GM18511 (cell line): ENCODE measurements at regions not wholly inside any gene's neighbourhood (a gene's known extent, or its start where the extent isn't known, plus 50 kb on each side); places are given as distances from the start of the nearest gene placed in this dataset.

Experiments
- ATAC-seq: cut with Tn5 transposase; IDR thresholded peaks from one replicate; pipeline ENCODE4 v1.9.1; 2021; ENCODE audit warnings: mild to moderate bottlenecking, moderate library complexity; ENCODE audit not compliant: unreplicated experiment

DNA sequence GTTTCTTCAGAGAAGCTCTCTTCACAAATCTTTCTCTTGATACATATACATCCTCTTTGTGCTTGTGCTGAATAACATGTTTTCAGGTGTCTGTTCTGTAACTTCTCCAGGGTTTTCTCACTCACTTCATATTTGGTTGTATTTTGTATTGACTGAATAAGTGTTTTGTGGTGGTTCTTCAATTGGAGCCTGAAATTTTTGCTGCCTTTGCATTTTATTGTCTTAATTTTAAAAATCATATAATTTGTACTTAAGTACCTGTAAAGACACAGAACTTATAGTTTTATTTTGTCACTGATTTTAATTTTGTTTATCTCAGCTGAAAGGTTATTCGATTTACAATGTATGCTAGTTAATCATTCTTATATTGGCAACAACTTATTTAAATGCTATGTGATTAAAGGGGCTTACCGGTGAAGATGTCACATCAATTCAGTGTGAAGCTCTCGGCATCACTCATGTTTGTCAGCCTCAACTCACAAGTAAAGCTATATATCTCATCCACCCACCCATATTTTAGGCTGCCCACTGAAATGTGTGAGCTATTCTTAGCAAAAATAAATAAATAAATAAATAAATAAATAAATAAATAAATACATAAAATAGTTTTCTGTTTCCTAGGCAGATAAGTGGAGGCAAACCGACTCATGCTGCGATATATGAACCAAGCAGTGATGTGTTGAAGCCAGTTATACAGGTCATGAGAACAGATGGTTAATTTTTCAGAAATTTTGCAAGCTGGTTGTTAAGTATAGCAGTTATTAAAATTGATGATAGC, 76.4 kb upstream of the FSTL5 start:
- no peak for ATAC-seq

DNA sequence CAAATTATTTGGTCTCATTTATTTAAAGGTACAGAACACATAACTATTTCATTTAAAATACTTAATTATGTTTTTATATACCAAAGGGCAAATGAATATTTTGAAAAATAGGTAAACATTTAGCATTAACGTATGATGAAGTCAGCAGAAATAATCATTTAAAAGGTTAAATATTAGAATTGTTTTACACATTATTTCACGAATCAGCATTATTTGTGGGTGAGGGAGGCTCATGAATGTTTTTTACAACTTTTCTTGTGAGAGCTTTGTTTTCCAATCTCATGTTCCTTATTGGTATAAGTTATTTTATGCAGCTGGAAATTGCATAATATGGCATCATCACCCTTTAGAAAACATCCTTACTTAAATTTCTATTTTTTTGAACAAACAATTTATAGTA, 73.9 kb upstream of the FSTL5 start:
- no peak for ATAC-seq

DNA sequence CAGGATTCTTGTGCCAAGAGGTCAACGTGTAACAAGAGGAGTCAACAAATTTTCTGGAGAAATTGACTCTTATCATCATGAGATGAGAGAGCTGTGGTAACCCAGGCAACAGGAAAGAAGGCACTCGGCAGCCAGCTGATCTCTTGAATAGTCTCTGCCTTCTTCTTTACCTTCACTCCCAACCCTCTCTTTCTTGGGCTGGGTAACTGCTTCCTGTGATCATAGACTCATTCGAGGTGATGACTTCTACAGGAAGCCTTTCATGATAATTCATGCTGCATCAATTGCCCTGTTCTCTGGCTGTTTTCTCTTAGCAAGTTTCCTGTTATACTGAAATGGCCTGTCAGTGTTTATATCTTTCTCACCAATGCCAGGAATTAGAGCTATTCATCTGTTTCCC, 70.8 kb upstream of the FSTL5 start:
- no peak for ATAC-seq

DNA sequence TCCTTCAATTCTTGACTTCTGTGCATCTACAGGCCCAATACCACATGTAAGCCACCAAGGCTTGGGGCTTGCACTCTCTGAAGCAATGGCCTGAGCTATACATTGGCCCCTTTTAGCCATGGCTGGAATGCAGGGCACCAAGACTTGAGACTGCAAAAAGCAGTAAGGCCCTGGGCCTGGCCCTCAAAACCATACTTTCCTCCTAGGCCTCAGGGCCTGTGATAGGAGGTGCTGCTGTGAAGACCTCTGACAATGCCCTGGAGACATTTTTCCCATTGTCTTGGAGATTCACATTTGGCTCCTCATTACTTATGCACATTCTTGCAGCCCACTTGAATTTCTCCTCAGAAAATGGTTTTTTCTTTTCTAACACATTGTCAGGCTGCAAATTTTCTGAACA, 68.5 kb upstream of the FSTL5 start:
- ATAC-seq, result no peak

DNA sequence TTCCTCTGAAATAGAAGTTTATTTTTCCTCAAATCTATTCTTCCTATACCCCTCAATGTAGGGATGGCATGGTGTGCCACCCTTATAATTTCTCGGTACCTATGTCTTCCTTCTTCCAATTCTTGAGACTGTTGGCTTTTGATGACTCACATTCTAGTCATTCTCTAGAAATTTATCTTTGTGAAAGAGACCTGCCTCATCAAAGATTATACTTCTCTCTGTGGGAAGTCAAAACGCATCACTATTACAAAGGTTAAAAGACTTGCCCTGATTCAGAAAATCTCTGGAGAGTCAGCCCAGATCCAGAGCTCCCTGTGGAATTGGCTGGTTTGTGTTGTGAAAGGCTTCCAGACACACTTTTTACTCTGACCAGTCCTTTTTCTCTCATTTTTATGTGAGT, 65.9 kb upstream of the FSTL5 start:
- ATAC-seq, result no peak

DNA sequence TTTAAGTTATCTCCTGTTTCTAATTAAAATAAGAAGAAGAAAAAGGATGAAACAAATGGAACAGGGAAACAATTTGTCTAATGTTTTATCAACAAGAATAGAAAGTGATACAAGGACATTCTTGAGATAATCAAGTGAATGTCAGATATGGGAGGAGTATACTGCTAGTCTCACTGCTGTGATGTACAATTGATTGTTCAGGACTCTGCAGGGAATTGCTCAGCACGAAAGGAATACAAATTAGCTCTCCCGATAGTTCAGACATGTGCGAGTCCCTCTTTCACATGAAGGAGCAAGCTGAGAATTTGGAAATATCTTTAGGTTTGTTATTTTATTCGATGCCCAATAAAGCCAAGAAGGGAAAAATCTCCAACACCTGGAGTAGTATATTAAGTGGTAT, 57.3 kb upstream of the FSTL5 start:
- no peak for ATAC-seq
